Skeletal muscle satellite cell (primary cell): ENCODE measurements at regions not wholly inside any gene's neighbourhood (a gene's known extent, or its start where the extent isn't known, plus 50 kb on each side); places are given as distances from the start of the nearest gene placed in this dataset. TPM values are rescaled to one million over a fixed set of nuclear protein-coding genes. Genes with fewer than 3 reads are reported as not detected.

Experiments
- H3K27me3 ChIP-seq: 2 replicates; pipeline ENCODE4 v1.7.0; 2013; ENCODE audit warnings: low read length; ENCODE audit not compliant: control insufficient read depth, insufficient read depth
- H3K36me3 ChIP-seq: 2 replicates; pipeline ENCODE4 v1.7.0; 2013; ENCODE audit warnings: mild to moderate bottlenecking, control low read depth, low read length; ENCODE audit not compliant: insufficient read depth
- H3K4me1 ChIP-seq: 2 replicates; pipeline ENCODE4 v1.7.0; 2013; ENCODE audit warnings: low read length; ENCODE audit not compliant: control insufficient read depth, insufficient read depth
- H3K4me2 ChIP-seq: 2 replicates; pipeline ENCODE4 v1.7.0; 2013; ENCODE audit warnings: mild to moderate bottlenecking, low read length
- H3K4me3 ChIP-seq: 2 replicates; pipeline ENCODE4 v1.7.0; 2013; ENCODE audit warnings: low read length
- H3K9ac ChIP-seq: 2 replicates; pipeline ENCODE4 v1.7.0; 2013; ENCODE audit warnings: mild to moderate bottlenecking, low read depth, low read length, moderate library complexity
- H3K9me3 ChIP-seq: replicated peaks from 2 replicates; pipeline ENCODE4 v1.7.0; 2013; ENCODE audit warnings: mild to moderate bottlenecking, control low read depth, low read length
- small RNA-seq: library from RNA; depleted of rRNA; stranded (forward); fragments of <200 nt; gene quantifications from one replicate; pipeline ENCODE3, GENCODE V24; 2012

- H3K4me1 ChIP-seq, result no peaks in the 10 kb centered on the region
- no peaks in the 10 kb centered on the region for H3K36me3 ChIP-seq
- H3K4me3 ChIP-seq, result no peak overlapping the region
- H3K9me3 ChIP-seq, result no peaks in the 10 kb centered on the region
- H3K4me2 ChIP-seq, result no peak overlapping the region
- H3K9ac ChIP-seq, result no peak overlapping the region
- no peaks in the 10 kb centered on the region for H3K27me3 ChIP-seq
Measured at GRCh38 chr3:181054538-181054937, 65.0 kb upstream of the DNAJC19 start.

GRCh38 chr3:181052256-181052655 lies 62.7 kb upstream of the DNAJC19 start:
- Histone ChIP-seq H3K9me3 (no peaks in the 10 kb centered on the region), H3K36me3 (no peaks in the 10 kb centered on the region), H3K4me3 (no peak overlapping the region), H3K27me3 (no peaks in the 10 kb centered on the region), H3K4me2 (no peak overlapping the region), H3K4me1 (no peaks in the 10 kb centered on the region), H3K9ac (no peak overlapping the region)

- Histone ChIP-seq H3K27me3 (no peaks in the 10 kb centered on the region), H3K4me1 (no peaks in the 10 kb centered on the region), H3K4me3 (no peak overlapping the region)
Measured at GRCh38 chr3:181050738-181051137, 61.2 kb upstream of the DNAJC19 start.

GRCh38 chr3:181040030-181040429 lies 50.5 kb upstream of the DNAJC19 start:
- Histone ChIP-seq H3K4me1 (no peaks in the 10 kb centered on the region), H3K4me2 (no peak overlapping the region), H3K4me3 (no peak overlapping the region), H3K36me3 (no peaks in the 10 kb centered on the region), H3K27me3 (no peaks in the 10 kb centered on the region), H3K9ac (no peak overlapping the region), H3K9me3 (no peaks in the 10 kb centered on the region)

More at GRCh38 chr3:181050738-181051137, 61.2 kb upstream of the DNAJC19 start:
- Histone ChIP-seq H3K9me3 (no peaks in the 10 kb centered on the region), H3K9ac (no peak overlapping the region), H3K4me2 (no peak overlapping the region), H3K36me3 (no peaks in the 10 kb centered on the region)

Small RNA genes lying in the stretch of these regions (small RNA-seq; reads per million reads assigned to genes)
- gene AC083904.1 (not detected), gene RNU6-4P (19.1 reads per million, percentile 93 among the genes with 10 or more reads in this experiment)
